ENCODE measurements at regions not wholly inside any gene's neighbourhood (a gene's known extent, or its start where the extent isn't known, plus 50 kb on each side); places are given as distances from the start of the nearest gene placed in this dataset.
"Not testable (repeated sequence)": the region's sequence is repeated elsewhere in the genome, so short reads cannot be mapped to it uniquely, and the experiment has no call there.

- H3K4me1 ChIP-seq (ENCODE audit: insufficient read depth, low read length, severe bottlenecking); H3K27ac ChIP-seq (ENCODE audit: low read depth, low read length, poor library complexity, severe bottlenecking); H3K36me3 ChIP-seq (ENCODE audit: insufficient read depth, low read length); H3K4me3 ChIP-seq (ENCODE audit: low read depth, low read length, poor library complexity, severe bottlenecking); H2AFZ ChIP-seq (ENCODE audit: low read length); H3K9me3 ChIP-seq (ENCODE audit: low read length); H3K9ac ChIP-seq (ENCODE audit: low read length); H3K79me2 ChIP-seq (ENCODE audit: insufficient read depth, low read length); H3K4me2 ChIP-seq (ENCODE audit: low read length); H3K9me2 ChIP-seq (ENCODE audit: low read depth, low read length); H3K27me3 ChIP-seq (ENCODE audit: insufficient read depth, low read length); H3F3A ChIP-seq (ENCODE audit: insufficient read depth, low read length); H4K20me1 ChIP-seq (ENCODE audit: insufficient read depth, low read length): not testable (repeated sequence)
Observed at GRCh38 chr21:13892146-13892751, 282.7 kb downstream of the POTED start.

GRCh38 chr21:13889176-13889575, 279.6 kb downstream of the POTED start:
- not testable (repeated sequence) for H3K27ac ChIP-seq (ENCODE audit: low read depth, low read length, poor library complexity, severe bottlenecking); H3K9me3 ChIP-seq (ENCODE audit: low read length); H3F3A ChIP-seq (ENCODE audit: insufficient read depth, low read length); H3K4me2 ChIP-seq (ENCODE audit: low read length); H4K20me1 ChIP-seq (ENCODE audit: insufficient read depth, low read length); H3K9me2 ChIP-seq (ENCODE audit: low read depth, low read length); H3K36me3 ChIP-seq (ENCODE audit: insufficient read depth, low read length); H3K27me3 ChIP-seq (ENCODE audit: insufficient read depth, low read length); H3K4me1 ChIP-seq (ENCODE audit: insufficient read depth, low read length, severe bottlenecking); H3K9ac ChIP-seq (ENCODE audit: low read length); H3K4me3 ChIP-seq (ENCODE audit: low read depth, low read length, poor library complexity, severe bottlenecking); H2AFZ ChIP-seq (ENCODE audit: low read length); H3K79me2 ChIP-seq (ENCODE audit: insufficient read depth, low read length)

GRCh38 chr21:13883641-13884395, 274.2 kb downstream of the POTED start:
- not testable (repeated sequence) for H3K9me2 ChIP-seq (ENCODE audit: low read depth, low read length); H3K9ac ChIP-seq (ENCODE audit: low read length); H3K4me3 ChIP-seq (ENCODE audit: low read depth, low read length, poor library complexity, severe bottlenecking); H2AFZ ChIP-seq (ENCODE audit: low read length); H3K79me2 ChIP-seq (ENCODE audit: insufficient read depth, low read length); H3K4me2 ChIP-seq (ENCODE audit: low read length); H3K4me1 ChIP-seq (ENCODE audit: insufficient read depth, low read length, severe bottlenecking); H4K20me1 ChIP-seq (ENCODE audit: insufficient read depth, low read length); H3K36me3 ChIP-seq (ENCODE audit: insufficient read depth, low read length); H3K9me3 ChIP-seq (ENCODE audit: low read length); H3K27ac ChIP-seq (ENCODE audit: low read depth, low read length, poor library complexity, severe bottlenecking); H3K27me3 ChIP-seq (ENCODE audit: insufficient read depth, low read length); H3F3A ChIP-seq (ENCODE audit: insufficient read depth, low read length)

- H3K4me2 ChIP-seq (ENCODE audit: low read length); H3K36me3 ChIP-seq (ENCODE audit: insufficient read depth, low read length); H3K9me2 ChIP-seq (ENCODE audit: low read depth, low read length); H3K27me3 ChIP-seq (ENCODE audit: insufficient read depth, low read length); H3K79me2 ChIP-seq (ENCODE audit: insufficient read depth, low read length); H4K20me1 ChIP-seq (ENCODE audit: insufficient read depth, low read length); H2AFZ ChIP-seq (ENCODE audit: low read length); H3K27ac ChIP-seq (ENCODE audit: low read depth, low read length, poor library complexity, severe bottlenecking); H3K9ac ChIP-seq (ENCODE audit: low read length); H3K9me3 ChIP-seq (ENCODE audit: low read length); H3F3A ChIP-seq (ENCODE audit: insufficient read depth, low read length); H3K4me3 ChIP-seq (ENCODE audit: low read depth, low read length, poor library complexity, severe bottlenecking); H3K4me1 ChIP-seq (ENCODE audit: insufficient read depth, low read length, severe bottlenecking): not testable (repeated sequence)
Observed at GRCh38 chr21:13877503-13877902, 267.9 kb downstream of the POTED start.

GRCh38 chr21:13876999-13877398, 267.4 kb downstream of the POTED start:
- H3K36me3 ChIP-seq (ENCODE audit: insufficient read depth, low read length); H3F3A ChIP-seq (ENCODE audit: insufficient read depth, low read length); H2AFZ ChIP-seq (ENCODE audit: low read length); H3K9ac ChIP-seq (ENCODE audit: low read length); H3K27me3 ChIP-seq (ENCODE audit: insufficient read depth, low read length); H3K4me3 ChIP-seq (ENCODE audit: low read depth, low read length, poor library complexity, severe bottlenecking); H3K9me3 ChIP-seq (ENCODE audit: low read length); H3K4me1 ChIP-seq (ENCODE audit: insufficient read depth, low read length, severe bottlenecking); H3K4me2 ChIP-seq (ENCODE audit: low read length); H3K27ac ChIP-seq (ENCODE audit: low read depth, low read length, poor library complexity, severe bottlenecking); H3K79me2 ChIP-seq (ENCODE audit: insufficient read depth, low read length); H4K20me1 ChIP-seq (ENCODE audit: insufficient read depth, low read length); H3K9me2 ChIP-seq (ENCODE audit: low read depth, low read length): not testable (repeated sequence)

- H2AFZ ChIP-seq (ENCODE audit: low read length); H3K79me2 ChIP-seq (ENCODE audit: insufficient read depth, low read length); H3K36me3 ChIP-seq (ENCODE audit: insufficient read depth, low read length); H3K4me2 ChIP-seq (ENCODE audit: low read length); H3K27ac ChIP-seq (ENCODE audit: low read depth, low read length, poor library complexity, severe bottlenecking); H3F3A ChIP-seq (ENCODE audit: insufficient read depth, low read length); H3K4me1 ChIP-seq (ENCODE audit: insufficient read depth, low read length, severe bottlenecking); H3K9ac ChIP-seq (ENCODE audit: low read length); H3K9me2 ChIP-seq (ENCODE audit: low read depth, low read length); H3K9me3 ChIP-seq (ENCODE audit: low read length); H3K4me3 ChIP-seq (ENCODE audit: low read depth, low read length, poor library complexity, severe bottlenecking); H4K20me1 ChIP-seq (ENCODE audit: insufficient read depth, low read length); H3K27me3 ChIP-seq (ENCODE audit: insufficient read depth, low read length): not testable (repeated sequence)
Observed at GRCh38 chr21:13874001-13874400, 264.4 kb downstream of the POTED start.

Measured in OCI-LY1 (cell line).